ENCODE measurements at regions not wholly inside any gene's neighbourhood (a gene's known extent, or its start where the extent isn't known, plus 50 kb on each side); places are given as distances from the start of the nearest gene placed in this dataset.

DNA sequence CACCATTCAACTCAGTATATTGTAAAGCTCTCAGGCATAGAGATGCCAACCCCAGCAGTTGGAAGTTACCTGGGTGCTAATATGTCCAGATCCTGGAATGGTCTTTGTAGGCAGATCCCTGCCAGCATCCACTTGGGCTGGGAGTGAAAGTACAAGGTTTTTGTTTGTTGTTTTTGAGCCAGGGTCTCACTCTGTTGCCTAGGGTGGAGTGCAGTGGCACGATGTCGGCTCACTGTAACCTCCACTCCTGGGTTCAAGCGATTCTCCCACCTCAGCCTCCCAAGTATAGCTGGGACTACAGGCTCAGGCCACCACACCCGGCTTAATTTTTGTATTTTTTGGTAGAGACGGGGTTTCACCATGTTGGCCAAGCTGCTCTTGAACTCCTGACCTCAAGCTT is 177.6 kb downstream of the IRF8 start:
- BruUV-seq (replicated peaks) = no TSS peak
- no peaks in the 10 kb centered on the region for H3K9me1 ChIP-seq (replicated peaks; ENCODE audit: control insufficient read depth, extremely low read depth, insufficient read depth, low read length)
- no peak overlapping the region for H3K27ac ChIP-seq (ENCODE audit: insufficient read depth, low read depth, low read length)
- FAIRE-seq (no peak), DNase-seq (ENCODE audit: low read depth, low spot score) (no peak)
- H2AFZ ChIP-seq (ENCODE audit: low read depth, low read length) = no peak overlapping the region
- dilution Hi-C loops (cut with MboI; ENCODE audit: extremely low pct_ligation_motif_present, low sequenced_read_pairs) (no loop called here), intact Hi-C loops (cut with micrococcal nuclease) (loop anchor here (1.0 kb wide), 1 partner anchor 176 kb away; no protein-coding TSS in a partner anchor)
- no peak overlapping the region for H3K4me2 ChIP-seq (ENCODE audit: insufficient read depth, low read length)
- CTCF ChIA-PET = interaction anchor here (1.3 to 3.9 kb wide), 2 partner anchors 441 to 444 kb away, joined by 4 to 29 read pairs; no protein-coding TSS in a partner anchor
- H3K4me3 ChIP-seq (replicated peaks in 1 of 3; ENCODE audit: insufficient read depth in 1 of 3, low read depth in 1 of 3, low read length in 3 of 3) = no peak overlapping the region
- no peaks in the 10 kb centered on the region for H3K9me3 ChIP-seq (replicated peaks; ENCODE audit: control insufficient read depth, insufficient read depth, low read length)
- TF ChIP-seq POLR2A (IDR thresholded peaks at IDR 0.05; ENCODE audit: low read depth, low read length) = no peak
- TF ChIP-seq, protein P1, sequence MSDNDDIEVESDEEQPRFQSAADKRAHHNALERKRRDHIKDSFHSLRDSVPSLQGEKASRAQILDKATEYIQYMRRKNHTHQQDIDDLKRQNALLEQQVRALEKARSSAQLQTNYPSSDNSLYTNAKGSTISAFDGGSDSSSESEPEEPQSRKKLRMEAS (IDR thresholded peaks at IDR 0.05; ENCODE audit: insufficient read depth, insufficient read length) = no peak
- no peak for TF ChIP-seq EZH2 (IDR thresholded peaks at IDR 0.05; ENCODE audit: borderline replicate concordance, low read depth, low read length, severe bottlenecking)
- TF ChIP-seq MYC (IDR thresholded peaks at IDR 0.05; ENCODE audit: low read depth, low read length) = no peak
- TF ChIP-seq JUN (IDR thresholded peaks at IDR 0.05; ENCODE audit: borderline replicate concordance, insufficient read depth, insufficient read length, low read depth) = no peak
- TF ChIP-seq CTCF (IDR thresholded peaks at IDR 0.05; ENCODE audit: extremely low read depth in 1 of 2, insufficient read depth in 1 of 2, low read depth in 1 of 2, low read length in 2 of 2) = no peak
- TF ChIP-seq POLR2AphosphoS5 (IDR thresholded peaks at IDR 0.05; ENCODE audit: insufficient read depth, low read depth, low read length) = no peak
- no peak for TF ChIP-seq FOS (IDR thresholded peaks at IDR 0.05; ENCODE audit: borderline replicate concordance, insufficient read depth, low read length)
- no peak for TF ChIP-seq GATA2 (IDR thresholded peaks at IDR 0.05; ENCODE audit: insufficient read depth, insufficient read length, low read depth, low read length)
- peaks cover 9% of the 10 kb centered on the region for H3K4me1 ChIP-seq (ENCODE audit: control insufficient read depth, extremely low read depth, insufficient read depth, low read length)
- POLR2A ChIA-PET = no interaction called here
- H4K20me1 ChIP-seq (replicated peaks; ENCODE audit: control insufficient read depth, extremely low read depth, insufficient read depth, low read length) = no peaks in the 10 kb centered on the region
- no peaks in the 10 kb centered on the region for H3K79me2 ChIP-seq (ENCODE audit: control insufficient read depth, insufficient read depth, low read length)
- H3K27me3 ChIP-seq (ENCODE audit: control insufficient read depth in 2 of 2, insufficient read depth in 2 of 2, low read length in 2 of 2) = no peaks in the 10 kb centered on the region
- no peaks in the 10 kb centered on the region for H3K36me3 ChIP-seq (ENCODE audit: control insufficient read depth in 2 of 2, extremely low read depth in 1 of 2, insufficient read depth in 2 of 2, low read length in 2 of 2)
- H3K9ac ChIP-seq (replicated peaks; ENCODE audit: extremely low read depth, insufficient read depth, low read length) = no peak overlapping the region

Measured in endothelial cell of umbilical vein (primary cell).